ENCODE measurements at regions not wholly inside any gene's neighbourhood (a gene's known extent, or its start where the extent isn't known, plus 50 kb on each side); places are given as distances from the start of the nearest gene placed in this dataset.

- TF ChIP-seq, protein P1, sequence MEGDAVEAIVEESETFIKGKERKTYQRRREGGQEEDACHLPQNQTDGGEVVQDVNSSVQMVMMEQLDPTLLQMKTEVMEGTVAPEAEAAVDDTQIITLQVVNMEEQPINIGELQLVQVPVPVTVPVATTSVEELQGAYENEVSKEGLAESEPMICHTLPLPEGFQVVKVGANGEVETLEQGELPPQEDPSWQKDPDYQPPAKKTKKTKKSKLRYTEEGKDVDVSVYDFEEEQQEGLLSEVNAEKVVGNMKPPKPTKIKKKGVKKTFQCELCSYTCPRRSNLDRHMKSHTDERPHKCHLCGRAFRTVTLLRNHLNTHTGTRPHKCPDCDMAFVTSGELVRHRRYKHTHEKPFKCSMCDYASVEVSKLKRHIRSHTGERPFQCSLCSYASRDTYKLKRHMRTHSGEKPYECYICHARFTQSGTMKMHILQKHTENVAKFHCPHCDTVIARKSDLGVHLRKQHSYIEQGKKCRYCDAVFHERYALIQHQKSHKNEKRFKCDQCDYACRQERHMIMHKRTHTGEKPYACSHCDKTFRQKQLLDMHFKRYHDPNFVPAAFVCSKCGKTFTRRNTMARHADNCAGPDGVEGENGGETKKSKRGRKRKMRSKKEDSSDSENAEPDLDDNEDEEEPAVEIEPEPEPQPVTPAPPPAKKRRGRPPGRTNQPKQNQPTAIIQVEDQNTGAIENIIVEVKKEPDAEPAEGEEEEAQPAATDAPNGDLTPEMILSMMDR (IDR thresholded peaks at IDR 0.05): no peak
- no peak for TF ChIP-seq EP300 (IDR thresholded peaks at IDR 0.05)
- TF ChIP-seq POLR2A (IDR thresholded peaks at IDR 0.05): no peak
Measured at GRCh38 chr3:66582721-66583423, 82.0 kb upstream of the LRIG1 start.
